ENCODE measurements at regions not wholly inside any gene's neighbourhood (a gene's known extent, or its start where the extent isn't known, plus 50 kb on each side); places are given as distances from the start of the nearest gene placed in this dataset.

- Histone ChIP-seq H3F3A (ENCODE audit: insufficient read depth, low read length, poor library complexity, severe bottlenecking) (no peaks in the 10 kb centered on the region), H3K4me3 (ENCODE audit: low read length) (no peak overlapping the region), H3K79me2 (replicated peaks; ENCODE audit: insufficient read depth, low read length) (no peaks in the 10 kb centered on the region), H3K9ac (ENCODE audit: low read length) (no peak overlapping the region), H3K4me2 (ENCODE audit: low read length) (no peak overlapping the region), H3K36me3 (ENCODE audit: insufficient read depth, low read length) (no peaks in the 10 kb centered on the region), H2AFZ (ENCODE audit: low read depth, low read length) (no peak overlapping the region), H3K9me2 (ENCODE audit: insufficient read depth, low read length) (no peaks in the 10 kb centered on the region), H3K27ac (ENCODE audit: low read length) (no peak overlapping the region), H3K27me3 (ENCODE audit: insufficient read depth, low read depth, low read length) (no peaks in the 10 kb centered on the region), H3K9me3 (ENCODE audit: low read length) (no peaks in the 10 kb centered on the region), H4K20me1 (ENCODE audit: insufficient read depth) (no peaks in the 10 kb centered on the region)
- no peak for TF ChIP-seq SMC3 (conservative IDR thresholded peaks at IDR 0.05; ENCODE audit: poor library complexity)
- TF ChIP-seq, protein P1, sequence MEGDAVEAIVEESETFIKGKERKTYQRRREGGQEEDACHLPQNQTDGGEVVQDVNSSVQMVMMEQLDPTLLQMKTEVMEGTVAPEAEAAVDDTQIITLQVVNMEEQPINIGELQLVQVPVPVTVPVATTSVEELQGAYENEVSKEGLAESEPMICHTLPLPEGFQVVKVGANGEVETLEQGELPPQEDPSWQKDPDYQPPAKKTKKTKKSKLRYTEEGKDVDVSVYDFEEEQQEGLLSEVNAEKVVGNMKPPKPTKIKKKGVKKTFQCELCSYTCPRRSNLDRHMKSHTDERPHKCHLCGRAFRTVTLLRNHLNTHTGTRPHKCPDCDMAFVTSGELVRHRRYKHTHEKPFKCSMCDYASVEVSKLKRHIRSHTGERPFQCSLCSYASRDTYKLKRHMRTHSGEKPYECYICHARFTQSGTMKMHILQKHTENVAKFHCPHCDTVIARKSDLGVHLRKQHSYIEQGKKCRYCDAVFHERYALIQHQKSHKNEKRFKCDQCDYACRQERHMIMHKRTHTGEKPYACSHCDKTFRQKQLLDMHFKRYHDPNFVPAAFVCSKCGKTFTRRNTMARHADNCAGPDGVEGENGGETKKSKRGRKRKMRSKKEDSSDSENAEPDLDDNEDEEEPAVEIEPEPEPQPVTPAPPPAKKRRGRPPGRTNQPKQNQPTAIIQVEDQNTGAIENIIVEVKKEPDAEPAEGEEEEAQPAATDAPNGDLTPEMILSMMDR (IDR thresholded peaks at IDR 0.05; ENCODE audit: poor library complexity, severe bottlenecking), result no peak
- TF ChIP-seq EZH2 (IDR thresholded peaks at IDR 0.05; ENCODE audit: borderline replicate concordance, insufficient read depth, low read length, poor library complexity, severe bottlenecking), result no peak
- TF ChIP-seq RAD21 (conservative IDR thresholded peaks at IDR 0.05), result no peak
Measured at GRCh38 chr14:83289896-83290295, 1756.2 kb upstream of the SEL1L start.

GRCh38 chr14:83290447-83290846 lies 1756.8 kb upstream of the SEL1L start:
- Histone ChIP-seq H2AFZ (ENCODE audit: low read depth, low read length) (no peak overlapping the region), H3K9me3 (ENCODE audit: low read length) (no peaks in the 10 kb centered on the region), H3F3A (ENCODE audit: insufficient read depth, low read length, poor library complexity, severe bottlenecking) (no peaks in the 10 kb centered on the region), H3K9ac (ENCODE audit: low read length) (no peak overlapping the region), H4K20me1 (ENCODE audit: insufficient read depth) (no peaks in the 10 kb centered on the region), H3K79me2 (replicated peaks; ENCODE audit: insufficient read depth, low read length) (no peaks in the 10 kb centered on the region), H3K36me3 (ENCODE audit: insufficient read depth, low read length) (no peaks in the 10 kb centered on the region), H3K4me3 (ENCODE audit: low read length) (no peak overlapping the region), H3K4me2 (ENCODE audit: low read length) (no peak overlapping the region), H3K27ac (ENCODE audit: low read length) (no peak overlapping the region), H3K27me3 (ENCODE audit: insufficient read depth, low read depth, low read length) (no peaks in the 10 kb centered on the region), H3K9me2 (ENCODE audit: insufficient read depth, low read length) (no peaks in the 10 kb centered on the region)
- TF ChIP-seq RAD21 (conservative IDR thresholded peaks at IDR 0.05) (no peak), EZH2 (IDR thresholded peaks at IDR 0.05; ENCODE audit: borderline replicate concordance, insufficient read depth, low read length, poor library complexity, severe bottlenecking) (no peak), SMC3 (conservative IDR thresholded peaks at IDR 0.05; ENCODE audit: poor library complexity) (no peak), TAF1 (IDR thresholded peaks at IDR 0.05; ENCODE audit: low read depth) (no peak), EP300 (conservative IDR thresholded peaks at IDR 0.05; ENCODE audit: poor library complexity, severe bottlenecking) (no peak), POLR2AphosphoS5 (IDR thresholded peaks at IDR 0.05) (no peak), MXI1 (conservative IDR thresholded peaks at IDR 0.05; ENCODE audit: poor library complexity, severe bottlenecking) (no peak)
- TF ChIP-seq, protein P1 (IDR thresholded peaks at IDR 0.05; ENCODE audit: poor library complexity, severe bottlenecking), result no peak
- TF ChIP-seq, protein P2, sequence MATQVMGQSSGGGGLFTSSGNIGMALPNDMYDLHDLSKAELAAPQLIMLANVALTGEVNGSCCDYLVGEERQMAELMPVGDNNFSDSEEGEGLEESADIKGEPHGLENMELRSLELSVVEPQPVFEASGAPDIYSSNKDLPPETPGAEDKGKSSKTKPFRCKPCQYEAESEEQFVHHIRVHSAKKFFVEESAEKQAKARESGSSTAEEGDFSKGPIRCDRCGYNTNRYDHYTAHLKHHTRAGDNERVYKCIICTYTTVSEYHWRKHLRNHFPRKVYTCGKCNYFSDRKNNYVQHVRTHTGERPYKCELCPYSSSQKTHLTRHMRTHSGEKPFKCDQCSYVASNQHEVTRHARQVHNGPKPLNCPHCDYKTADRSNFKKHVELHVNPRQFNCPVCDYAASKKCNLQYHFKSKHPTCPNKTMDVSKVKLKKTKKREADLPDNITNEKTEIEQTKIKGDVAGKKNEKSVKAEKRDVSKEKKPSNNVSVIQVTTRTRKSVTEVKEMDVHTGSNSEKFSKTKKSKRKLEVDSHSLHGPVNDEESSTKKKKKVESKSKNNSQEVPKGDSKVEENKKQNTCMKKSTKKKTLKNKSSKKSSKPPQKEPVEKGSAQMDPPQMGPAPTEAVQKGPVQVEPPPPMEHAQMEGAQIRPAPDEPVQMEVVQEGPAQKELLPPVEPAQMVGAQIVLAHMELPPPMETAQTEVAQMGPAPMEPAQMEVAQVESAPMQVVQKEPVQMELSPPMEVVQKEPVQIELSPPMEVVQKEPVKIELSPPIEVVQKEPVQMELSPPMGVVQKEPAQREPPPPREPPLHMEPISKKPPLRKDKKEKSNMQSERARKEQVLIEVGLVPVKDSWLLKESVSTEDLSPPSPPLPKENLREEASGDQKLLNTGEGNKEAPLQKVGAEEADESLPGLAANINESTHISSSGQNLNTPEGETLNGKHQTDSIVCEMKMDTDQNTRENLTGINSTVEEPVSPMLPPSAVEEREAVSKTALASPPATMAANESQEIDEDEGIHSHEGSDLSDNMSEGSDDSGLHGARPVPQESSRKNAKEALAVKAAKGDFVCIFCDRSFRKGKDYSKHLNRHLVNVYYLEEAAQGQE (IDR thresholded peaks at IDR 0.05; ENCODE audit: borderline replicate concordance), result no peak
